Lower leg skin (tissue), 3 donors: ENCODE measurements at regions not wholly inside any gene's neighbourhood (a gene's known extent, or its start where the extent isn't known, plus 50 kb on each side); places are given as distances from the start of the nearest gene placed in this dataset.

ENCODE experiments used
- POLR2A ChIP-seq, 2 donors: fragments of 450-650 bp; IDR thresholded peaks; one replicate each; pipeline ENCODE4 v1.6.1; 2016 to 2017; ENCODE audit warnings: antibody characterized with exemption in 2 of 2, mild to moderate bottlenecking in 1 of 2, moderate library complexity in 1 of 2
- TF ChIP-seq, protein P1 (sequence below), 3 donors: fragments of 450-650 bp; IDR thresholded peaks; one replicate each; pipeline ENCODE4 v1.5.1; 2016; ENCODE audit warnings: antibody characterized with exemption in 3 of 3, mild to moderate bottlenecking in 3 of 3, moderate library complexity in 2 of 3

DNA sequence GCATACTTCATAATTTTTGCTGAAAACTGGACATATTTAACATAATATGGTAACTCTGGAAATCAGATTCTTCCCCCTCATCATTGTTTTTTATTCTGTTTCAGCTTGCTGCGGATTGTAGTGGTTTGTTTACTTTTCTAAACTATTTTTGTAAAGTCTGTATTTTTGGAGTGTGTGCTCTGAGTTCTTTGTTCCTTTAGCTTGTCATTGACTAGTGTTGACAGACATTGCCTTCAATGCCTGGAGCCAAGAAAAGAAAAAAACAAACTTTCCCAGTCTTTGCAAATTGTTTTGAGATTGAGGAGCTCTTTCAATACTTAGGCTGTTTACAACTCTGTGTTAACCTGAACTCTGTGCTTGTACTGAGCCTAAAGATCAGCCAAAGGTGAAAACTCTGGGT is 137.3 kb upstream of the CEP126 start:
- TF ChIP-seq, protein P1, sequence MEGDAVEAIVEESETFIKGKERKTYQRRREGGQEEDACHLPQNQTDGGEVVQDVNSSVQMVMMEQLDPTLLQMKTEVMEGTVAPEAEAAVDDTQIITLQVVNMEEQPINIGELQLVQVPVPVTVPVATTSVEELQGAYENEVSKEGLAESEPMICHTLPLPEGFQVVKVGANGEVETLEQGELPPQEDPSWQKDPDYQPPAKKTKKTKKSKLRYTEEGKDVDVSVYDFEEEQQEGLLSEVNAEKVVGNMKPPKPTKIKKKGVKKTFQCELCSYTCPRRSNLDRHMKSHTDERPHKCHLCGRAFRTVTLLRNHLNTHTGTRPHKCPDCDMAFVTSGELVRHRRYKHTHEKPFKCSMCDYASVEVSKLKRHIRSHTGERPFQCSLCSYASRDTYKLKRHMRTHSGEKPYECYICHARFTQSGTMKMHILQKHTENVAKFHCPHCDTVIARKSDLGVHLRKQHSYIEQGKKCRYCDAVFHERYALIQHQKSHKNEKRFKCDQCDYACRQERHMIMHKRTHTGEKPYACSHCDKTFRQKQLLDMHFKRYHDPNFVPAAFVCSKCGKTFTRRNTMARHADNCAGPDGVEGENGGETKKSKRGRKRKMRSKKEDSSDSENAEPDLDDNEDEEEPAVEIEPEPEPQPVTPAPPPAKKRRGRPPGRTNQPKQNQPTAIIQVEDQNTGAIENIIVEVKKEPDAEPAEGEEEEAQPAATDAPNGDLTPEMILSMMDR (IDR thresholded peaks at IDR 0.05): no peak
- TF ChIP-seq POLR2A (IDR thresholded peaks at IDR 0.05): no peak
